ENCODE measurements at regions not wholly inside any gene's neighbourhood (a gene's known extent, or its start where the extent isn't known, plus 50 kb on each side); places are given as distances from the start of the nearest gene placed in this dataset.

DNA sequence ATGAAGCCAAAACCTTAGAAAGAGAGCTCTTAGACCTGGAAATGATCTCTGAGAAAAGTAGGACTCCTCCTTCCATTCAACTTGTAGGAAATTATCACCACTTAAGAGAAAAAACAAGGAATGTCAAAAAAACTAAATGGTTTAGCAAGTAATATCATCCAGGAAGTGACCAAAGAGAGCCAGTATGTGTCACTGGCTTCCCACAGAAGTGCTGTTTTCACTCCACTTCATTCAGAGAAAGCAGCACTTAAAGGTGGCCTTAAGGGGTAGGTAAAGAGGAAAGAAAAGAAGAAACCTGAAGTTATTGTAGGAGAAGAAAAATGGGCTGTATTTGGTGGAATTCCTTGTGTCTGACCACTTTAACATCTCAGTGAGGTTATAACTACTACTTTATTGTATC is 414.4 kb upstream of the ETAA1 start:
- DNase-seq = no peak

DNA sequence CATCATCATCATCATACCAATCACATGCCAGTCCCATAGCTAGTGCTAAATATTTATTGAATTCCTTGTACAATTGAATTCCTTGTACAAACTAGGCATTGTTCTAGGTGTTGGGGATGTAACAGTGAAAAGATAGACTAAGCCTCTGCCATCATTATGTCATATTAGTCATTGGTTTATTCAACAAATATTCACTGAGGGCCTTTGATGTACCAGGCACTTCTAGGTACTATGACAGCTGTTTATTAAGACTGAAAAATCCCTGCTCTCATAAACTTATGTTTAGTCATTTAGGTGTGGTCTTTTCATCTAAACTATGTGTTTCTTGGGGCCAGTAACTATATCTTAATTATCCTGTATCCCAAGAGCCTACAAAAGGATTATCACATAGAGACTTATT is 412.3 kb upstream of the ETAA1 start:
- DNase-seq = no peak

DNA sequence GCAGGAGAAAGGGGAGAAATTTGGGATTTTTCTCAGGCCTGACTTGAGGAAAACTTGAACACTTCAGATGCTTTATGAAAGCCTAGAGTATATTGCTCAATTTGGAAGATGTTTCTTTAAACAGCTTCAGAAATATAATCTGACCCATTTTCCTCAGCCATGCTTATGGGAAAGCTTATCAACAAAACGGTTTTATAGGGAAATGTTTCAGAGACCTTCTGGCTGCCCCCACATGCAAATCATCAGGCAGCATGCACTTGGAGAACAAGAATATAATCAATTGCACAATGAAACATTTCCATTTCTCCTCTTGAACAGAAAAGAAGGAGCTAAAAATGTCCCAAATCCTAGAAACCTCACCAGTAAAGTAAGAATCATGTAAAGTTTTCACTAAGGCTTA is 411.2 kb upstream of the ETAA1 start:
- DNase-seq = no peak

DNA sequence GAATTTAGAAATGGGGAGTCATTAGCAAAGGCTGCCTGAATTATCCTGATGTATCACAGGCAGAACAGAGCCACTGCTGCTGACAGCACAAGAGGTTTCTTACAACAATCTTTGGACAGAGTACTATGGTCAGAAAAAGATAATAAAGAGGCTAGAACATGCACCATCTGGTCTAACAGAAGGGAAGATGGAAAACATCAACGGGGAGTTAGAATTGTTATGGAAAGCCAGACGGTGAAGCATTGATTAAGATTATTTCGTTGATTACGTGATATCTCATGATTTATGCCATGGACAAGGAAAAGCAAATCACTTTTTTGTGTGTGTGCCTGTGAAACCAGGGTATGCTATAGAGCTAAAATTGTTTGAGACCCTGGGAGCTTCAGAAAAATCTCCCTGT is 409.4 kb upstream of the ETAA1 start:
- DNase-seq = no peak

DNA sequence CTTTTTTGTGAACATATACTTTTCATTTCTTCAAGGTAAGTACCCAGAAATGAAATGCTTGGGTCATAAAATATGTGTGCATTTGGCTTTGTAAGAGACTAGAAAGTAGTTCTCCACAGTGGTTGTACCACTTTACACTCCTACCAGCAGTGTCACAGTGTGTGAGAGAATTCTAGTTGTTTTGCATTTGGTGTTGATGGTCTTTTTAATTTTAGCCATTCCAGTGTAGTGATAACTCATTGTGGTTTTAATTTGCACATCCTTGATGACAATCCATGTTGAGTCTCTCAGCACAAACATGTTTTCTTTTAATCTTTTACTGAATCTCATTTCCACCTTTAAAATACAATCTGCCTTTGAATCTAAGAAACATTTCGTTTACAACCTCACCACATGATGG is 402.5 kb upstream of the ETAA1 start:
- DNase-seq = peak; percentile 5

DNA sequence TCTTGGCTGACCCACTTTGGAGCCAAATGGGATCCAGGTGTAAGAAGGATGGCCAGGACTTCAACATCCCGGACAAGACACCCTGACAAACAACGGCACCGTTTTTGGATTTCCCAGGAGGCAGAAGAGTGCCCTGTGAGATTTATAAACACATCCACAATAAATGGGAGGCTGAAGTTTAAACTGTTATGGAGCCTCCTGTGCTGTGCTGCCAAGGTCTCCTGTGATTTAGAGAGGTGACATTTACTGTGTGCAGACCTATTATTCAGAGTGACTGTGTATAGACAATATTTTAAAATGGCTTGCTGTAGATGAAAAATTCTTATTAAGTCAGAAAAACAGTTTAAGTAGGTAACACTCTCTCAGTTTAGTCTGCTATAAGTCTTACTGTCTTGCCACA is 401.5 kb upstream of the ETAA1 start:
- DNase-seq = no peak

DNA sequence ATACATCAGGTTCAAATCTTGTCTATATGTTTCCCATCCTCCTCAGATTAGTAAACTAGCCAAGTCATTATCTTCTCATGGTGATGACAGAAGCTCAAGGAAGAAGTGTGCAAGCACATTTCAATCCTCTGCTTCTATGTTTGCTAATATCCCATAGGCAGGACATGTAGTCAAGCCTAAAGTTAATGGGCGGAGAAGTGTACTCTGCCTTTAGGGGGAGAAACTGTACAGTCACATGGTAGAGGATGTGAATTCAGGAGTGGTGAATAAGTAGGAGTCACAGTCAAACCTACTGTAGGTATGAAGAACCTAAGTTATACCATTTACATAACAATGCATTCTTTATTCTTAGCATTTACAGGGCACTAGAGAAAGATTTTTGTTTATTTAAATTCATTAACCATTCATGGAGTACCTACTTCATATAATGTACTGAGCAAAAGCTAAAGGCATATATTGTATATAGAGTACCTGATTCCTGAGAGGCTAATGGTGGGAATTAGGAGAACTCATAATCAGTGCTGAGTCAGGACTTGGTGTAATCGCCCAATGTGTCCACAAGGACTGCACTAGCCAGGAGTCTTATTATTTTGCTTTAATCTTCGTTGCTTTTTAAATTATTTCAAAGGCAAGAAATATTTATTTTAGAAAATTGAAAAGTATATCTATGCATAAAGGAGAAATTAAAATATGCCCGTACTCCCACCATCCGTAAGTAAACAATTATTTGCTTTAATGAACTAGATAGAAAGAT is 394.3 kb upstream of the ETAA1 start:
- no peak for DNase-seq

DNA sequence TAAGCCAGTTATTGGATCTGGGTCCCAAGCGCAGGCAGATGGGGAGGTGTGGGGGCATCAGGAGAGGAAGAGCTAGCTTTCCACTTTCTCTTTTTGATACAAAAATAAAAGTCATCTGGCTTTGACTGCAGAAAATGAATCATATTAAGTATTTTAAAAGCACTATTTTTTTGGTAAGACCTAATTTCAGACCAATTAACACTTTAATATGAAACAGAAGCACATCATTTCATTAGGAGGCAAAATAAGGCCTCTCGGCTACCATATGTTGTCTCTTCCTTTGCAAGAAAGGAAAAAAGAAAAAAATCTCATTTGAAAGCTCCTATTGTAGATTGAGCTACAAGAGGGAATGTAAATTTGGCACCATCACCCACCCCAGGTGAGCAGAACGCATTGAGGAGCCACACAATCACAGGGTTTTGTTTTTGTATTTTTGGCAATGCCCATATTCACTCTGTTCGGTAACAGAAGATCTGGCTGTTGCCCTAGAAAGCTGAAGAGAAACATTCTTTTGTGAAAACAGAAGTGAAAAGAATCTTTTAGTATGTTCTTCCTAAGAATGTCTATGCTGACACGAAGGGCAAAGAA is 390.7 kb upstream of the ETAA1 start:
- DNase-seq = no peak

DNA sequence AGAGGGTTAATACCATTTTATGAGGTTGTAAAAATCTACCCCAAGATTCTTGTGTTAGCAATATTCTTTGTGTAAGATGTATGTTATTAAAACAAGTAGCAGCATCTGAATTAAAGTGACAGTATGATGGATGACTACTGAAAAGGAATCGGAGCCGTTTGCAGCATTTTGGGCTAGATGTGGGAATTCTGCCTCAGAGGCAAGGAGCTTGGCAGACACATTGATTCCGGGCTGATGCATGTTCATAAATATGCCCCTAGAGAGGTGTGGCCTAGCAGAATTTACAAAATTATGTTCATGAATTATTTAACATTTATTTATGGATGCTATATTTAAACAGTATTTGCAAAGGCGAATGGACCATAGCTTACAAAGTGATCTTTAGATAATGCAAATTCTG is 389.0 kb upstream of the ETAA1 start:
- DNase-seq = no peak

DNA sequence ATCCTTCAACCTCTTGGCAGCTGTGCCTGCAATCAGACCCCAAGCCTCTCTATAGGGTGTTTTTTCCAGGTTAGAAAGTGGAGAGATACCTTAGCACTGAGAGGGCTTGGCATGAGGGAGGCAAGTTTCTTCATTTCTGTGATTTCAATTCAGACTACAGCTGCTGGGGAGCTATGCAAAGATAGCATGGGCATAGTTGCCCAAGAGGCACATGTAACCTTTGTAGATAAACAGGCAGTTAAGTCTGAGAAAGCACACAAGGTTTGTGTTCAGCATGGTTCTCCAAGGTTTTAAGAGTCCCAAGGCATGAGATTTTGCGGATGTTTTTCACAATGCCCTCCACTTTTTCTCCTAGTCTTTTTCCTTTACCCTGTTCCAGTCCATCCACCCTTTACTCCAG is 385.0 kb upstream of the ETAA1 start:
- DNase-seq = no peak

DNA sequence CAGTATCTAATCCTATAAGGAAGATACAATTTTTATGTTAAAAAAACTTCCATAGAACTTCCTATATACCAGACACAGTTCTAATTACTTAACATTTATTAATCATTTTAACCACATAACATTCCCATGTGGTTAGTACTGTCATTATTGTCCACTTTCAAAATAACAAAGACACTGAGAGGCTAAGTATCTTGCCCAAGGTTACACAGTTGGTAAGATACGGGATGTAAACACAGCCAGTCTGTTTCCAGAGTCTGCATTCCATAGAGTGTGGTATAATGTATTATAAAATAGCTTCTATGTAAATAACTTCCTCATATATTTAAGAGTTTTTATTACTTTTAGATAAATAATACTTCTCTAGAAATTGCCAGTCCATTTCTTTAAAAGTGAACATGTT is 383.3 kb upstream of the ETAA1 start:
- no peak for DNase-seq

DNA sequence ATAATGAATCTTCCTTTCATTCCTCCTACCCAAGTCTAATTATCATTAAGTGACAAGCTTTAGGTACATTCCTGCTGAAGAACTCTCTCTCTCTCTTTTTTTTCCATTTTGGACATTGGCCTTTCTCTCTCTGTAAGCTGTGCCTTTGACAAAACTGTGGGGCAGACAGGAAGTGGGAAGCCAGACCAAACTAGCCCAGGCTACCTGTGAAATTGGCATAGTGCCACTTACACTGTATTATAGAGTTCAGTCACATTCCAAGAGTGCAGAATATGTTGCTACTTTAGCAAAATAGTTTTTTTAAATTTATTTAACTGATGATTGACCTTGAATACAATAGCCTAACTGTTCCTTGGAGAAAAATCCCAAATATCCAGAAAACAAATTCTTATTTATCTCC is 381.5 kb upstream of the ETAA1 start:
- peak; percentile 6 for DNase-seq

DNA sequence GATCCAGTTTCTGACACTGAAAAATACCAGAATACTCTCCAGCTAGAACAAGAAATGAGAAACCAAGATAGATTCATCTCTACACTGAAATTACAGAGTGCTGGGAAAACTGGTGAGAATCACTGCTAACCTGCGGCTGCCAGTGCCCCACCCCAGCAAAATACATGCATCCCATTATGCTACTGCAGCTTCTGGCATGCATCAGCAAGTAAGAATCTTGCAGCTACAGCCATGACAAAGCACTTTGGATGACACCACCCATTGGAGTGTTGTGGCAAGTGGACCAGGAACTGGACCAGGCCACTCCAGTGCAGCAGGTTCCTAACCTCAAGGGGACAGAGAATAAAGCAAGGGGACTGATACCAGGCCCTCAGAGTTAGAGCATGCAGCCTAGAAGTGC is 378.8 kb upstream of the ETAA1 start:
- no peak for DNase-seq

DNA sequence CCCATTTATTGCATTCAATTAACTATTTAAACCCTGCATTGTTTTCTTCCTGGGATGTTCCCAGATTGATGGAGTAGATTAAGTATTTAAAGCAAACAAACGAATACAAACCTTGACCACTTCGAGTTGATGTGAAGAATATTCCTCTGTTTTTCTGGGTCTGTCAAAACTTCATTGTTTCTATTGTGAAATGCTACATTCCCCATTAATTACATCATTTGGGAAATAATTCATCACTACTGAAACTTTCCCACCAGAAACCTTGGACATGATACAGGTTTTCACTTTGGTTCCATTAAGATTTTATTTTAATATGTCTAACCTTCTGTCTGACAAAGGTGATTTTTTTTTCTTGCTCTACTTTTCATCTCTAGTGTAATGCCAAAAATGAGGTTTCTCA is 365.1 kb upstream of the ETAA1 start:
- DNase-seq = no peak

DNA sequence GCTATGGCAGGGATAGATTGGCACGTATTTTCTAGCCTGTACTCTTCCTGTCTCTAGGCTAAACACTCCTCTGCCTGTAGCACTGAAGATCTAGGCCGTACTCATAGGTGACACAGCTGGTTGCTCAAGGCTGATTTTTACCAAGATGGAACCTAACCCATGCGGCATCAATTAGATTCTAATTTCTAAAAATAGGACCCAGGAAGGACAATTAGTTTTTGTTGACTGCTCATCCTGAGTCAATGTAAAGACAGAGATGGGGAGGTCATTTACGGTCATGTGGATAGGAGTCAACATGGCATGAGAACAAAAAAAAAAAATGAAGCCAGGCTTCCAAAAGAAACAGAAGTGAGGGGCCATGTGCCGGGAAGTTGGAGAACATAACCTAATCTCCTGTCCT is 360.7 kb upstream of the ETAA1 start:
- no peak for DNase-seq

DNA sequence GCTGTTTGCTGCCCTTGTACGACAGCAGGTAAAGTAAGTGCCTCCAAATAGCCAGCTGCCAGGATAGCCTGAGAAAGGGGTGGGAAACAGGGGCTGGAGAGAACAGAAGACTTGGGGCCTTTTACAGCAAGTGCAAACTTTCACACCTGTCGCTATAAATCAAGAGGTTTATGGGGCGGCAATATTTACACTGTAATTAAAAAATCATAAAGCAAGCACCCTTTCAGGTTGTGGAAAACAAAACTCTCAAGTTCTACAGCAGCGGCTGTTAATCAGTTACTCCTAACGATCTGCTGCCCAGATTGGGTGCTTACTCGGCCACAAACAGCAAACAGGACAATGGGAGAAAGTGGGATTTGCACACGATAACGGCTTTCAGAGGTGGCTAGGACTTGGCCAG is 359.5 kb upstream of the ETAA1 start:
- DNase-seq = no peak

DNA sequence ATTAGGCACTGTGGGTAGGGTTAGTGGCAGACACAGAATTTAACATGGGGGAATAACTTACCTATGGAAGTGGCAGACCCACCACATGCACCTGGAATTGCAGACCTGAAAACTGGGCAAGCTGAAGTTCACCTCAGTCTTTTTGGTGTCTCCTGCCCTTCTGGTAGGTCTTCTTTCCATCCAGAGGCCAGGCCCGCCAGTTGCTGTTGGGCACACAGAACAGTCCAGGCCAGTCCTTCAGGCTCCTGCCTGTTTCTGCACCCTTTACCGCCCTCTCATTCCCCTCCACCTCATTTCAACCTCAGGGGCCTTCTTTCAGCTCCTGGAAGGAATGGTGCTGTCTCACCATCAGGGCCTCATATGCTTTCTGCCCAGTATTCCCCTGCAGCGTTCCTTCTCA is 358.9 kb upstream of the ETAA1 start:
- DNase-seq = no peak

DNA sequence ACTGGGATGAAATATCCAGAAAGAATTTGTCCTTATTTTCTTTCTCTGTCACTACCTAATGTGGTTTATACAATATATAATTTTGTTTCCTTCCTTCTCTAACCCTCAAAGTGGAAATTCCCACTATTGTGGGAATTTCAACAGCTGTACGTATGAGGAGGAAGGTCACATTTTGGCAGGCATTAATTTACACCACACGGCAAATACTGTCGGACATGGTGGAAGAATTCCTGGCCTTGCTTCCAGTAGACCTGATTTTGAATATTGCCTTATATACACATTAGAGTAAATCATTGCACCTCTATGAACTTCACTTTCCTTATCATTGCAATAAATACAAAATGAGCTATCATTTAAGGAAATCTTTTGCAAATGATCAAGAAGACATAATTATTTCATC is 358.1 kb upstream of the ETAA1 start:
- no peak for DNase-seq

DNA sequence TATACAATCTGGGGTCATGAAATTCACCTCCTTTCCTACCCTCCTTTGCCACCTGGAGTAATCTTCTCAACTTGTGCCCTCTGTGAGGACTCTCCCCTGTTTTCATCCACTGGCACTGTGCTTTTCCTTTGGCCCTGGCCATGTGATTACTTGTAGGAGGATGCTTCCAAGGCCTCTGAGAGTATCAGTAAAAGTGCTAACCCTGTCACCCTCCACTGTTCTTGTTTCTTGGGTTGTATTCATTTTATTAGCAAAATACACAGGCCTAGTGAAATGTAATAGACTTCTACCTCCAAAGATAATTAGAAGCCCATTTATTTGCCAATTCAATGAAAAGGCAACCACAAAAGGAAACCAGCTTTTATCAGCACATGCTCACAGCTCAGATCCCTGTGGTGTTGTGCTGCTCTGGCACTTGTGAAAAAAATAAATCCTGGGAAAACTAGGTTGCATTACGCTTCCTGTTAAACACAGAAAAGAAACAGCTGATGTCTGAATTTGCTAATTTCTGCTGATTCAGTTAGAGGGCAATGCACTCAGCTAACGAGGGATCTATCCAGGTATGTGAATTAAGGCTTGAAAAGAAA is 357.5 kb upstream of the ETAA1 start:
- DNase-seq = no peak

DNA sequence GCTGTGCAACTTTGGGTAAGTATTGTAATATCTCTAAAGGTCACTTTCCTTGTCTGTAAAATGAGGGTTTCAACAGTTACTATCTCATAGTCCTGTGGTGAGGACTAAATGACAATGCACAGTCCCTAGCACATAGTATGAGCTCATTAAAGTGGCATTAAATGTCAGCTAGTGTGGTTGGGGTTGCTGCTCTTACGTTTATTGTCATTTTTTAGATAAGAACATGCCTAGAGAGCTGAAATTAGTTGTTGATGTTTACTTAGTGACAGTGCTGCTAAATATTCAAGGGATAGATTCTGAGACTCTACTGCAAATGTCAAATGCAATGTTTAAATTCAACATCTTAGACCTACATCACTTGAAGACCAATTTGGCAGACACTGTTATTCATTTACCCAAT is 356.1 kb upstream of the ETAA1 start:
- DNase-seq = no peak

DNA sequence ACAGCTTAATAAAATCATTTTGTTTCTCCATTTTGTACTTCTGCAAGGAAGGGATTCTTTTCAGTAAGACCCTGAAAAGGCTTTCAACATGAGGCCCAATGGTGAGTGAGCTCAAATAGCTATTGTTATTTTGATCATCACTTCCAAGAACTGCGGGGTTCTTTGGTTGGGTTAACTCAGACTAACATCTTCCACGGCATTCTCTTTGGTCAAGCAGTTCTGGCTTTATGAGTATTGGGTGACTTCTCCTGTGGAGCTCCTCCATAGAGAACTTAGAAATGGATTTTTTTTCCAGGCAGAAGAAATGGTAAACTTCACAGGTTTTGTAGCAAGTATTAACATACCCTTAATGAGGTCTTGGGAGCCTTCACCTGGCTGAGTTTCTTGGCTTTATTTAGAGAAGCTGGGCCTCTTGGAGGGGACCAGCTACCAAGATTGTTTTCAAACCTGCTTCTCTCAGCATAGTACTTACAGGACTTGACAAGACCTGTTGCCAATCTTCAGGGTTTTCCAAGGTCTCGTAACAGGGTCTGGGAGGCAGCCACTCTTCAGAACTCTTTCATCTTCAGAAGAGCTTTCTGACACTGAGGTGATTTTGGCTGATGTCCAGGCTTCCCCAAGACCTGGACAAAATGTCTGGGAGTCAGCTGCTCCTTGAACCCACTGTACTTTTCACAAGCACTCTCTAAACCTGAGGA is 353.2 kb upstream of the ETAA1 start:
- peak; percentile 52 for DNase-seq

DNA sequence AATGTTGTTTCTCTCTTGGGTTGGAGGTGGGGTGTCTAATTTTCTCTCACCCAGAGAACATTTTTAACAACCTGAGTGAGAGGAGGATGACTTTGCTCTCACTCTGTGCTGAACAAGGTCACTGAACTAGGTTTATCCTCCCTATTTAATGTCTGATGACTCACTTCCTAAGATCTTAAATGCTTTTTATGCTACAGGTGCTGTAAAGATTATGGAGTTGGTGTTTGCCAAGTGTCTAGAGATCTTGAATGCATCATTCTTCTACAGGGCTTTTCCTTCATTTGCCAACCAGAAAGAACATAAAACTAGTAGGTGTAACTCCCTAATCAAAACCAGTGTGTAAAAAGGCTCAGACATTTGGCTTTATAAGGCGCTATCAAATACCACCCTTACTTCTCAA is 350.5 kb upstream of the ETAA1 start:
- DNase-seq = no peak

DNA sequence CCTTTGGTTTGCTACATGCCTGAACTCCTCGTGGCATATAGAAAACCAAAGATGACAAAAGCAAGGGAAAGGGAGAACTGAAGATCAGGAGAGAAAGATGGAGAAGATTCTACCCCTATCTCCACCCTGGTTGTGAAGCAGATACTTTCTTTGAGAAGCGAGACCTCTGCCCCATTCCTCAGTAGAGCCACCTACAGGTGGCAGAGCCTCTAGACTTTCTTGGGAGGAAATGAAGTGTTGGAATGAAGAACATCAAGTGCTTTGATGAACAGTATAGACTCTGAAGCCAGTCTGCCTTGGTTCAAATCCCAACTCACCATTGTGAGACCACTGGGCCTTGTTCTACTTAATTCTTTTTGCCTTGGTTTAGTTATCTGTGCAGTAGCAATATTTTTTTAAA is 348.8 kb upstream of the ETAA1 start:
- no peak for DNase-seq

DNA sequence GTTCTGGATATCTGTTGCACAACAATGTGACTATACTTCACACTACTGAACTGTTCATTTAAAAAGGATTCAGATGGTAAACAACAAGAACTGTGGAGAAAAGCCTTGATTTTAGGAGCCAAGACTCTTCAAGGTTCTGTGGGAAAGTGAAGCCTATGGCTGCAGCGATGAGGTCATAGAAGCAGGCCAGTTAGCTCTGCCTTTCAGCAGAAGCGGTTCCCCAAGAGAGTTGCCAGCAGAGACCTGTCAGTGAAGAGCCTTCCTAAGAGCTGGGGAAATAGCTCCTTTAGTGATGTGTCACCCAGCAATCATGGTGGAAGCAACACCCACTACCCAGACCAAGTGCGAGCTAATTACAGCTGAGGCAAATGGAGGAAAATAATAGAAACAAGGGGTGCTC is 346.5 kb upstream of the ETAA1 start:
- DNase-seq = no peak
